ENCODE measurements at regions not wholly inside any gene's neighbourhood (a gene's known extent, or its start where the extent isn't known, plus 50 kb on each side); places are given as distances from the start of the nearest gene placed in this dataset.

DNA sequence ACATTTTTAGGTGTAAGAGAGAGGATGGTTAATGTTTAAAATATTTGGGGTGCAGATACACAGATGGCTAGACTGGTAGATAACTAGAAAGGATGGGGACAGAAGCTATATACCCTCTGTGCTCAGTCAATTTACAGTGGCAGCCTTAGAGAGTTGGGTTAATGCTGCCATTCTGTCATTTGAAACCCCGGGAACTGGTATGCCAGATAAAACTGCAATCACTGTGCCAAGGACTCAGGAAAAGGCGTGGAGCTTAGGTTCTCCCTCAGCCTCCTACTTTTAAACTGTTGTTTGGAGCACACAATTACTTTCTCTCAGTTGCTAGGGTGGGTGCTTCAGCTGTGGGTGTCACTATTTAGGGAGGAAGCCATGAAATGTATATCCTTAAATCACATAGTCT, 90.0 kb upstream of the HNRNPU start:
- TF ChIP-seq POLR2AphosphoS5 (IDR thresholded peaks at IDR 0.05; ENCODE audit: low read depth, low read length) = no peak
- no peak for TF ChIP-seq POLR2A (IDR thresholded peaks at IDR 0.05; ENCODE audit: low read depth, low read length)
- no peak for TF ChIP-seq TAF1 (IDR thresholded peaks at IDR 0.05; ENCODE audit: borderline replicate concordance, low read depth, low read length)
